HepG2 (cell line): ENCODE measurements at regions not wholly inside any gene's neighbourhood (a gene's known extent, or its start where the extent isn't known, plus 50 kb on each side); places are given as distances from the start of the nearest gene placed in this dataset.

Experiments
- ATAC-seq: fragments of 200-7000 bp; cut with Tn5 transposase; 3 replicates; pipeline ENCODE4 v1.9.1; 2020; ENCODE audit warnings: mild to moderate bottlenecking, moderate library complexity
- BruUV-seq: library from RNA; stranded (reverse); fragments of 400-500 nt; replicated peaks from 2 replicates; lab custom pipeline; 2021; lab: Mats Ljungman, UMichigan
- CTCF ChIA-PET: fragments of 300-600 bp; formaldehyde crosslinking; extraction: SDS; loops from one replicate; lab custom pipeline; 2021; ENCODE audit warnings: low total read pairs, inconsistent platforms, low intra/inter-chr PET ratio; lab: Yijun Ruan, JAX
- POLR2A ChIA-PET: fragments of 350-600 bp; sonication (Branson Sonifier 250); formaldehyde crosslinking; loops from one replicate; lab custom pipeline; 2020; ENCODE audit warnings: antibody characterized with exemption, inconsistent platforms; lab: Yijun Ruan, JAX
- DNase-seq: peaks from one replicate; pipeline ENCODE4 v3.0.0-alpha.2; 2015; ENCODE audit warnings: low spot score
- FAIRE-seq: peaks from 3 replicates; lab custom pipeline; 2011; peaks lifted over from hg19 to GRCh38; lab: Jason Lieb, UNC
- H2AFZ ChIP-seq: one replicate; pipeline ENCODE4 v1.6.1; 2011; ENCODE audit warnings: low read length, inconsistent platforms
- H3K27ac ChIP-seq: fragments of 300-600 bp; 3 replicates; pipeline ENCODE4 v1.8.0; 2011; ENCODE audit warnings: mixed run types, mild to moderate bottlenecking, mixed read lengths, low read length, inconsistent platforms; ENCODE audit not compliant: insufficient read depth; ENCODE audit errors: extremely low read length
- H3K27me3 ChIP-seq, 2 experiments: fragments of 200-600 bp in 1 of 2; 2 replicates in 1 of 2; 3 replicates in 1 of 2; pipeline versions ENCODE4 v1.6.0 to v1.8.0; 2011; ENCODE audit warnings: low read length in 2 of 2, mild to moderate bottlenecking in 2 of 2, moderate library complexity in 2 of 2, inconsistent platforms in 1 of 2; ENCODE audit not compliant: insufficient read depth in 2 of 2, control insufficient read depth in 1 of 2
- H3K36me3 ChIP-seq, 2 experiments: fragments of 200-600 bp in 1 of 2; replicated peaks in 1 of 2; 2 replicates in 1 of 2; 3 replicates in 1 of 2; pipeline versions ENCODE4 v1.5.1 to v1.8.0; 2011; ENCODE audit warnings: low read length in 2 of 2, inconsistent platforms in 1 of 2; ENCODE audit not compliant: insufficient read depth in 2 of 2, control insufficient read depth in 1 of 2
- H3K4me1 ChIP-seq: 2 replicates; pipeline ENCODE4 v1.5.1; 2012; ENCODE audit warnings: low read length, inconsistent platforms; ENCODE audit not compliant: insufficient read depth
- H3K4me2 ChIP-seq: 2 replicates; pipeline ENCODE4 v1.6.0; 2011; ENCODE audit warnings: low read depth, low read length, inconsistent platforms
- H3K4me3 ChIP-seq, 3 experiments: fragments of 200-600 bp in 1 of 3; sonication (generic), shearing (Covaris generic) in 1 of 3; replicated peaks in 1 of 3; 2 replicates each; pipeline ENCODE4 v1.5.1; 2011 to 2016; ENCODE audit warnings: low read length in 3 of 3, inconsistent platforms in 2 of 3, low read depth in 2 of 3, mild to moderate bottlenecking in 2 of 3, control low read depth in 1 of 3, mixed read lengths in 1 of 3; ENCODE audit not compliant: insufficient read depth in 1 of 3
- H3K79me2 ChIP-seq: one replicate; pipeline ENCODE4 v1.6.1; 2011; ENCODE audit warnings: low read length, inconsistent platforms; ENCODE audit not compliant: insufficient read depth
- H3K9ac ChIP-seq: 2 replicates; pipeline ENCODE4 v1.6.0; 2011; ENCODE audit warnings: mild to moderate bottlenecking, low read depth, low read length, inconsistent platforms; ENCODE audit not compliant: insufficient read depth
- H3K9me3 ChIP-seq: 2 replicates; pipeline ENCODE4 v1.5.1; 2012; ENCODE audit warnings: mild to moderate bottlenecking, low read length
- H4K20me1 ChIP-seq: 2 replicates; pipeline ENCODE4 v1.6.0; 2011; ENCODE audit warnings: inconsistent platforms, mild to moderate bottlenecking, low read length, moderate library complexity; ENCODE audit not compliant: insufficient read depth
- CBX5 ChIP-seq: sonication (generic); formaldehyde crosslinking; IDR thresholded peaks from 2 replicates; pipeline ENCODE4 v1.4.0; 2020; ENCODE audit warnings: missing genetic modification reagents, borderline replicate concordance
- ERF ChIP-seq: IDR thresholded peaks from 2 replicates; pipeline ENCODE4 v1.6.1; 2018; ENCODE audit warnings: missing biosample characterization, missing genetic modification reagents
- FOSL2 ChIP-seq: sonication (generic); formaldehyde crosslinking; IDR thresholded peaks from 2 replicates; pipeline ENCODE4 v1.4.0; 2020; ENCODE audit warnings: missing genetic modification reagents
- IRX3 ChIP-seq: sonication (generic); formaldehyde crosslinking; IDR thresholded peaks from 2 replicates; pipeline ENCODE4 v1.8.1; 2023; ENCODE audit warnings: mild to moderate bottlenecking, low read depth, missing genetic modification reagents, borderline replicate concordance
- KDM2A ChIP-seq: sonication (generic); formaldehyde crosslinking; IDR thresholded peaks from 2 replicates; pipeline ENCODE4 v1.4.0; 2020; ENCODE audit warnings: low read depth, missing genetic modification reagents, borderline replicate concordance
- KLF13 ChIP-seq: sonication (generic); formaldehyde crosslinking; IDR thresholded peaks from 2 replicates; pipeline ENCODE4 v1.4.0; 2020; ENCODE audit warnings: mild to moderate bottlenecking, missing genetic modification reagents
- RXRB ChIP-seq: IDR thresholded peaks from 2 replicates; pipeline ENCODE4 v1.6.1; 2016; ENCODE audit warnings: borderline replicate concordance, missing genetic modification reagents, missing compliant biosample characterization
- SIX4 ChIP-seq: sonication (generic); formaldehyde crosslinking; IDR thresholded peaks from 2 replicates; pipeline ENCODE4 v1.4.0; 2020; ENCODE audit warnings: missing genetic modification reagents
- TCF12 ChIP-seq, 2 experiments: fragments of 450-650 bp in 1 of 2; sonication (generic) in 1 of 2; formaldehyde crosslinking in 1 of 2; IDR thresholded peaks; 2 replicates each; pipeline versions ENCODE4 v1.6.1 to v1.8.0; 2017 to 2022; ENCODE audit warnings: antibody characterized with exemption in 1 of 2, mild to moderate bottlenecking in 1 of 2, missing genetic modification reagents in 1 of 2, moderate library complexity in 1 of 2
- TCF7L2 ChIP-seq: IDR thresholded peaks from 2 replicates; pipeline ENCODE4 v1.6.1; 2011; ENCODE audit warnings: mild to moderate bottlenecking, low read depth, low read length, moderate library complexity
- ZFYVE20 ChIP-seq: sonication (generic); formaldehyde crosslinking; IDR thresholded peaks from 2 replicates; pipeline ENCODE4 v1.8.0; 2023; ENCODE audit warnings: low read depth, mild to moderate bottlenecking, moderate library complexity, missing genetic modification reagents, borderline replicate concordance
- ZNF331 ChIP-seq: sonication (generic); formaldehyde crosslinking; IDR thresholded peaks from 2 replicates; pipeline ENCODE4 v1.4.0; 2020; ENCODE audit warnings: missing genetic modification reagents
- WGBS: methylation state at CpG from one replicate; pipeline ENCODE4 v1.1.6; 2017; ENCODE audit warnings: low lambda C conversion rate; 5-methylcytosine and 5-hydroxymethylcytosine counted together
- in situ Hi-C: cut with HindIII; loops from 2 replicates; pipeline ENCODE4 v1.10.0; 2017; ENCODE audit warnings: low pct_unique_long_range_greater_than_20kb; ENCODE audit not compliant: extremely low pct_ligation_motif_present
- intact Hi-C: fragments of 100-400 bp; cut with micrococcal nuclease; formaldehyde crosslinking; loops from one replicate; pipeline ENCODE4 v1.10.0; 2022; ENCODE audit not compliant: unreplicated experiment
- TF ChIP-seq, protein P1 (sequence below): sonication (generic); formaldehyde crosslinking; IDR thresholded peaks from 2 replicates; pipeline ENCODE4 v1.4.0; 2020; ENCODE audit warnings: missing genetic modification reagents, mild to moderate bottlenecking, borderline replicate concordance
- TF ChIP-seq, protein P2 (sequence below): IDR thresholded peaks from 2 replicates; pipeline ENCODE4 v1.6.1; 2016; ENCODE audit warnings: missing compliant biosample characterization, missing genetic modification reagents, borderline replicate concordance
- TF ChIP-seq, protein P3 (sequence below): sonication (generic); formaldehyde crosslinking; IDR thresholded peaks from 2 replicates; pipeline ENCODE4 v1.4.0; 2020; ENCODE audit warnings: missing genetic modification reagents
- TF ChIP-seq, protein P4 (sequence below): sonication (generic); formaldehyde crosslinking; IDR thresholded peaks from 2 replicates; pipeline ENCODE4 v1.4.0; 2020; ENCODE audit warnings: missing genetic modification reagents

DNA sequence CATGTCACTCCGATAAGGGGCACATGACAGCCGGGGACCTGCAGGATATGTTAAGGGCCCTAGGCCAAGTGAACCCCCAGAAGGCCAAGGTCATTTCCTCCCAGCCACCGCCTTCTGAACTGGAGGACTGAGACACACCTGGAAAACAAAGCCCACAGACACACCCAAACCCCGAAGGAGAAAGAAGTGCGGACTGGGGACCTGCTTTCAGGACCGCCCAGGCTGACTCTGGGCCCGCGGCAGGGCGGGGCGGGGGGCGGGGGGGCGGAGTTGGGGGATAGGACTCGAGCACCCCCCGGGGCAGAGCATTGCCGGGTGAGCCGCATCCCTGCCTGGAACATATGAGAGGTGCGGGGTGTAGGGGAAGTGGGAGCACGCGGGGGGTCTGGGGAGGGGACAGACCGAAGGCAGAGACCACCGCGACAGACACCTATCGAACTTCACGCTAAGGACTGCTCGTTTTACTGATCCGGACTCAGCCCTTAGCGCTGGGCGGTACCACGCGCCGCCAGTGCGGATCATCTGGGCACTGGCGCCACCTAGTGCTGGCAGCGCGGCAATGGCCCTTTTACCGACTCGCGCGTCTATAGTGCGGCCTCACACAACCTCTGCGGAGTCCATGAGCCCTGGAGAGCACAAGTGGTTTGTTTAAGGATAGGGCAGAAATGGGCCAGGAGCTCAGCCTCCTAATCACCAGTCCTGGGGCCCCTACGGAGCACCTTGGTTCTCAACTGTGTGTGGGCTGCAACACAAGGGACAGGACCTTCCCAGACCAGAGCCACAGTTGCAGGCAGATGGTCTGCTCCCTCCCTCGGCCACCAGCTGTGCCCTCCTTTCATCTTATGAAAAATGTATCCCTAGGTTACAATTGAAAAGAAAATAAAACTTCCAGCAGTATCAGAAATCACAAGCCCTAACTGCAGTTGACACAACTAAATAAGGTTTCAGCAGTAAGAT is 157.6 kb downstream of the HERPUD2 start:
- no peak overlapping the region for H3K9ac ChIP-seq
- no TSS peak for BruUV-seq
- H3K4me1 ChIP-seq = peaks cover 13% of the 10 kb centered on the region
- H3K4me2 ChIP-seq = peak overlapping the region; percentile 67
- no peak overlapping the region for H2AFZ ChIP-seq
- CTCF ChIA-PET = interaction anchor here (2.4 kb wide), 1 partner anchor 112 kb away, joined by 14 read pairs; no protein-coding TSS in a partner anchor
- peak overlapping the region in 2 of 3 experiments; percentile 35 to 51; a peak in 4 of 6 replicates for H3K4me3 ChIP-seq
- H3K36me3 ChIP-seq = no peaks in the 10 kb centered on the region
- 2% methylated on average over 12 of the region's 43 CpGs for WGBS
- DNase-seq (peak; percentile 46), ATAC-seq (peak; percentile 96), FAIRE-seq (peak; percentile 72)
- no peaks in the 10 kb centered on the region for H3K9me3 ChIP-seq
- peaks cover 0 to 22% of the 10 kb centered on the region in 2 experiments; a peak in 2 of 5 replicates for H3K27me3 ChIP-seq
- intact Hi-C loops = loop anchor here (1.0 to 10.0 kb wide), 3 partner anchors 87 to 483 kb away; no protein-coding TSS in a partner anchor
- POLR2A ChIA-PET = no interaction called here
- no peaks in the 10 kb centered on the region for H3K79me2 ChIP-seq
- in situ Hi-C loops = loop anchor here (25.0 kb wide), 1 partner anchor 350 kb away; no protein-coding TSS in a partner anchor
- no peaks in the 10 kb centered on the region for H4K20me1 ChIP-seq
- H3K27ac ChIP-seq = no peak overlapping the region
- TF ChIP-seq CBX5 (CRISPR knock-in tag) (peak; percentile 52; the same call in 1 of the 2 replicates), FOSL2 (peak; percentile 32; the same call in 1 of the 2 replicates), KLF13 (no peak), SIX4 (CRISPR knock-in tag) (no peak), IRX3 (no peak), ZFYVE20 (CRISPR knock-in tag) (no peak), KDM2A (CRISPR knock-in tag) (peak; percentile 83), ERF (0 out of 2 replicates have a peak, but pooled peaks have one; percentile 32), ZNF331 (CRISPR knock-in tag) (peak; percentile 57; the same call in 1 of the 2 replicates), RXRB (CRISPR knock-in tag) (0 out of 2 replicates have a peak, but pooled peaks have one; percentile 23), TCF7L2 (no peak), TCF12 (IDR thresholded peaks at IDR 0.05) (no peak), TCF12 (CRISPR knock-in tag; IDR thresholded peaks at IDR 0.05) (no peak)
- TF ChIP-seq, protein P1, sequence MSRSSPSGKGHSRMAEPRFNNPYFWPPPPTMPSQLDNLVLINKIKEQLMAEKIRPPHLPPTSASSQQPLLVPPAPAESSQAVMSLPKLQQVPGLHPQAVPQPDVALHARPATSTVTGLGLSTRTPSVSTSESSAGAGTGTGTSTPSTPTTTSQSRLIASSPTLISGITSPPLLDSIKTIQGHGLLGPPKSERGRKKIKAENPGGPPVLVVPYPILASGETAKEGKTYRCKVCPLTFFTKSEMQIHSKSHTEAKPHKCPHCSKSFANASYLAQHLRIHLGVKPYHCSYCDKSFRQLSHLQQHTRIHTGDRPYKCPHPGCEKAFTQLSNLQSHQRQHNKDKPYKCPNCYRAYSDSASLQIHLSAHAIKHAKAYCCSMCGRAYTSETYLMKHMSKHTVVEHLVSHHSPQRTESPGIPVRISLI (CRISPR knock-in tag) = peak; percentile 58; the same call in 1 of the 2 replicates
- TF ChIP-seq, protein P2, sequence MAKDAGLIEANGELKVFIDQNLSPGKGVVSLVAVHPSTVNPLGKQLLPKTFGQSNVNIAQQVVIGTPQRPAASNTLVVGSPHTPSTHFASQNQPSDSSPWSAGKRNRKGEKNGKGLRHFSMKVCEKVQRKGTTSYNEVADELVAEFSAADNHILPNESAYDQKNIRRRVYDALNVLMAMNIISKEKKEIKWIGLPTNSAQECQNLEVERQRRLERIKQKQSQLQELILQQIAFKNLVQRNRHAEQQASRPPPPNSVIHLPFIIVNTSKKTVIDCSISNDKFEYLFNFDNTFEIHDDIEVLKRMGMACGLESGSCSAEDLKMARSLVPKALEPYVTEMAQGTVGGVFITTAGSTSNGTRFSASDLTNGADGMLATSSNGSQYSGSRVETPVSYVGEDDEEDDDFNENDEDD (CRISPR knock-in tag) = peak; percentile 52; the same call in 1 of the 2 replicates
- TF ChIP-seq, protein P3, sequence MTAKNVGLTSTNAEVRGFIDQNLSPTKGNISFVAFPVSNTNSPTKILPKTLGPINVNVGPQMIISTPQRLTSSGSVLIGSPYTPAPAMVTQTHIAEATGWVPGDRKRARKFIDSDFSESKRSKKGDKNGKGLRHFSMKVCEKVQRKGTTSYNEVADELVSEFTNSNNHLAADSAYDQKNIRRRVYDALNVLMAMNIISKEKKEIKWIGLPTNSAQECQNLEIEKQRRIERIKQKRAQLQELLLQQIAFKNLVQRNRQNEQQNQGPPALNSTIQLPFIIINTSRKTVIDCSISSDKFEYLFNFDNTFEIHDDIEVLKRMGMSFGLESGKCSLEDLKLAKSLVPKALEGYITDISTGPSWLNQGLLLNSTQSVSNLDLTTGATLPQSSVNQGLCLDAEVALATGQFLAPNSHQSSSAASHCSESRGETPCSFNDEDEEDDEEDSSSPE (CRISPR knock-in tag) = no peak; the same call in 1 of the 2 replicates
- TF ChIP-seq, protein P4, sequence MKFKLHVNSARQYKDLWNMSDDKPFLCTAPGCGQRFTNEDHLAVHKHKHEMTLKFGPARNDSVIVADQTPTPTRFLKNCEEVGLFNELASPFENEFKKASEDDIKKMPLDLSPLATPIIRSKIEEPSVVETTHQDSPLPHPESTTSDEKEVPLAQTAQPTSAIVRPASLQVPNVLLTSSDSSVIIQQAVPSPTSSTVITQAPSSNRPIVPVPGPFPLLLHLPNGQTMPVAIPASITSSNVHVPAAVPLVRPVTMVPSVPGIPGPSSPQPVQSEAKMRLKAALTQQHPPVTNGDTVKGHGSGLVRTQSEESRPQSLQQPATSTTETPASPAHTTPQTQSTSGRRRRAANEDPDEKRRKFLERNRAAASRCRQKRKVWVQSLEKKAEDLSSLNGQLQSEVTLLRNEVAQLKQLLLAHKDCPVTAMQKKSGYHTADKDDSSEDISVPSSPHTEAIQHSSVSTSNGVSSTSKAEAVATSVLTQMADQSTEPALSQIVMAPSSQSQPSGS = peak; percentile 47; the same call in 1 of the 2 replicates
